ENCODE measurements at regions not wholly inside any gene's neighbourhood (a gene's known extent, or its start where the extent isn't known, plus 50 kb on each side); places are given as distances from the start of the nearest gene placed in this dataset.

DNA sequence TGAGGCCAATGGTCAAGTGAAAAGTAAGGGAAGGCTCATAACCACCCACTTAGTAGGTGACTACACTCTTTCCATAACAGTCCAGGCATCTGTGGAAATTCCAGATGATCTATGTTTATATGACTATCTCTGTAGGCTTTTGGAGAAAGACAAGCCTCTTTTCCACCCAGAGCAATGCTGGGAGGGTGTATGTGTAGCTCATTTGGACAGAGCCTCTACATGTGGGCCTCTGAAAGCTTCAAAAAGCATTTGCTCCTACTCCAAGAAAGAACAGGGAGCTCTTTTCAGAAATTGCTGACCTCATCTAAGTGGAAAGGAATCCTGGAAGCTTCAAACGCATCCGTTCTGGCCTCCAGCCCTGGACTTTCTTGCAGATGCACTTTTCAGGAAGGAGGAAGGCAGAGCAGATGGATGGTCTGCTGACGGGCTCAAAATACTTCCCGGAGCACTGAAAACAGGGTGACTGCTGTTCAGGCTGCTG, 308.7 kb downstream of the LRATD1 start:
- H3K27me3 Mint-ChIP-seq (ENCODE audit: low read depth in 3 of 3): peaks cover 0 to 2% (median 1%) of the 10 kb centered on the region in 3 donors
- H3K4me3 Mint-ChIP-seq: no peak overlapping the region
- no peaks in the 10 kb centered on the region for H3K4me1 Mint-ChIP-seq
- no peaks in the 10 kb centered on the region for H3K4me1 ChIP-seq (ENCODE audit: control insufficient read depth in 1 of 2, insufficient read depth in 2 of 2, low read length in 2 of 2)
- intact Hi-C loops (cut with micrococcal nuclease): no loop called here
- no peaks in the 10 kb centered on the region for H3K36me3 ChIP-seq (replicated peaks in 1 of 2; ENCODE audit: control insufficient read depth in 1 of 2, insufficient read depth in 2 of 2, low read length in 2 of 2)
- peaks cover 17 to 26% of the 10 kb centered on the region in 2 donors for H3K9me3 ChIP-seq (replicated peaks in 1 of 2; ENCODE audit: control insufficient read depth in 1 of 2, insufficient read depth in 1 of 2, low read length in 2 of 2)
- H3K4me2 ChIP-seq (replicated peaks; ENCODE audit: extremely low read depth, low read length, poor library complexity, severe bottlenecking): no peak overlapping the region
- 79% methylated on average over 4 of the region's 4 CpGs for WGBS (ENCODE audit: insufficient coverage)
- peaks cover 4 to 30% (median 10%) of the 10 kb centered on the region in 7 donors for H3K9me3 Mint-ChIP-seq
- no peak overlapping the region for H2AFZ ChIP-seq (ENCODE audit: insufficient read depth, low read depth, low read length, poor library complexity, severe bottlenecking)
- TF ChIP-seq CTCF (IDR thresholded peaks at IDR 0.05): no peak
- no peaks in the 10 kb centered on the region for H3K36me3 Mint-ChIP-seq
- no peak overlapping the region for H3K27ac ChIP-seq (ENCODE audit: low read depth in 1 of 2, low read length in 2 of 2)
- no peak overlapping the region for H3K9ac ChIP-seq (ENCODE audit: insufficient read depth, low read length, poor library complexity, severe bottlenecking)
- no peaks in the 10 kb centered on the region for H4K20me1 ChIP-seq (ENCODE audit: insufficient read depth, low read length)
- DNase-seq: no peak
- no peak overlapping the region for H3K4me3 ChIP-seq (replicated peaks in 1 of 3; ENCODE audit: low read depth in 2 of 3, low read length in 3 of 3)
- H3K27ac Mint-ChIP-seq: no peak overlapping the region
- no peaks in the 10 kb centered on the region for H3K79me2 ChIP-seq (ENCODE audit: insufficient read depth, low read length)
- H3K27me3 ChIP-seq (ENCODE audit: control insufficient read depth in 2 of 2, insufficient read depth in 2 of 2, low read length in 2 of 2): no peaks in the 10 kb centered on the region

DNA sequence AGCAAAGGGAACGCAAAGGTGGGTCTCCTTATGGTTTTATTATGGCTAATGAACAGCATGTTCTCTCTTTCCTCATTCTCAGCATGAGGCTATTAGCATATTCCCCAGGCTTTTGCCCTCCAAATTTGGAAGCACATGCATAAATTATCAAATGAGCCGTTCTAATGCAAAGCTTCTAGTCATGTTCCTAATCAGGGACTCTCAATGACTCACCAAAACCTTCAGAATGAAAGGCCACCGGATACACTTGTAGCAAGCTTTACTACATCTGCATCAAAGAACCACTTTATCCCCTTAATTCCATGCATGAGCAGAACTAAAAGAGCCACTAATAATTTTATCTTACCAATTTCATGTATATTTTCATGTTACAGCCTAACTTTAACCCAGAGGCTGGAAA, 310.5 kb downstream of the LRATD1 start:
- Histone ChIP-seq H3K79me2 (ENCODE audit: insufficient read depth, low read length) (no peaks in the 10 kb centered on the region), H3K27me3 (ENCODE audit: control insufficient read depth in 2 of 2, insufficient read depth in 2 of 2, low read length in 2 of 2) (no peaks in the 10 kb centered on the region), H3K4me1 (ENCODE audit: control insufficient read depth in 1 of 2, insufficient read depth in 2 of 2, low read length in 2 of 2) (no peaks in the 10 kb centered on the region), H3K9me3 (replicated peaks in 1 of 2; ENCODE audit: control insufficient read depth in 1 of 2, insufficient read depth in 1 of 2, low read length in 2 of 2) (peaks cover 13% of the 10 kb centered on the region in 2 donors), H3K9ac (ENCODE audit: insufficient read depth, low read length, poor library complexity, severe bottlenecking) (no peak overlapping the region), H4K20me1 (ENCODE audit: insufficient read depth, low read length) (no peaks in the 10 kb centered on the region), H3K36me3 (replicated peaks in 1 of 2; ENCODE audit: control insufficient read depth in 1 of 2, insufficient read depth in 2 of 2, low read length in 2 of 2) (no peaks in the 10 kb centered on the region), H3K4me3 (replicated peaks in 1 of 3; ENCODE audit: low read depth in 2 of 3, low read length in 3 of 3) (no peak overlapping the region), H2AFZ (ENCODE audit: insufficient read depth, low read depth, low read length, poor library complexity, severe bottlenecking) (no peak overlapping the region), H3K4me2 (replicated peaks; ENCODE audit: extremely low read depth, low read length, poor library complexity, severe bottlenecking) (no peak overlapping the region), H3K27ac (ENCODE audit: low read depth in 1 of 2, low read length in 2 of 2) (no peak overlapping the region)
- peaks cover 2 to 24% (median 8%) of the 10 kb centered on the region in 7 donors for H3K9me3 Mint-ChIP-seq
- H3K36me3 Mint-ChIP-seq: no peaks in the 10 kb centered on the region
- no peak overlapping the region for H3K4me3 Mint-ChIP-seq
- 93% methylated on average over 2 of the region's 3 CpGs for WGBS (ENCODE audit: insufficient coverage)
- TF ChIP-seq CTCF (IDR thresholded peaks at IDR 0.05): no peak
- H3K4me1 Mint-ChIP-seq: no peaks in the 10 kb centered on the region
- peaks cover 0 to 2% (median 1%) of the 10 kb centered on the region in 3 donors for H3K27me3 Mint-ChIP-seq (ENCODE audit: low read depth in 3 of 3)
- no peak overlapping the region for H3K27ac Mint-ChIP-seq
- intact Hi-C loops (cut with micrococcal nuclease): no loop called here
- DNase-seq: no peak
